BLaER1 treated with 17β-estradiol and CSF1 and Interleukin-3, amounts not matched to agents 10 nM and 100 nM (cell line): ENCODE measurements at regions not wholly inside any gene's neighbourhood (a gene's known extent, or its start where the extent isn't known, plus 50 kb on each side); places are given as distances from the start of the nearest gene placed in this dataset.

Experiments used
- H3K27ac ChIP-seq, 11 experiments: shearing (Covaris generic); formaldehyde crosslinking; 2 replicates each; pipeline ENCODE4 v1.8.1; 2022
- H3K27me3 ChIP-seq, 11 experiments: shearing (Covaris generic); formaldehyde crosslinking; 2 replicates each; pipeline ENCODE4 v1.8.1; 2022
- H3K36me3 ChIP-seq, 11 experiments: shearing (Covaris generic); formaldehyde crosslinking; 2 replicates each; pipeline ENCODE4 v1.8.1; 2022
- H3K4me1 ChIP-seq, 10 experiments: shearing (Covaris generic); formaldehyde crosslinking; 2 replicates each; pipeline ENCODE4 v1.8.1; 2022
- H3K4me2 ChIP-seq, 11 experiments: shearing (Covaris generic); formaldehyde crosslinking; 2 replicates each; pipeline ENCODE4 v1.8.1; 2022
- H3K4me3 ChIP-seq, 10 experiments: shearing (Covaris generic); formaldehyde crosslinking; 2 replicates each; pipeline ENCODE4 v1.8.1; 2022
- H3K9ac ChIP-seq, 11 experiments: shearing (Covaris generic); formaldehyde crosslinking; 2 replicates each; pipeline ENCODE4 v1.8.1; 2022
- H3K9me3 ChIP-seq, 11 experiments: shearing (Covaris generic); formaldehyde crosslinking; replicated peaks in 1 of 11; 2 replicates each; pipeline ENCODE4 v1.8.1; 2022
- H4K20me1 ChIP-seq, 11 experiments: shearing (Covaris generic); formaldehyde crosslinking; 2 replicates each; pipeline ENCODE4 v1.8.1; 2022
- Cebpa-rat ChIP-seq, 11 experiments: shearing (Covaris generic); IDR thresholded peaks; 2 replicates each; pipeline ENCODE4 v1.8.1; 2022

DNA sequence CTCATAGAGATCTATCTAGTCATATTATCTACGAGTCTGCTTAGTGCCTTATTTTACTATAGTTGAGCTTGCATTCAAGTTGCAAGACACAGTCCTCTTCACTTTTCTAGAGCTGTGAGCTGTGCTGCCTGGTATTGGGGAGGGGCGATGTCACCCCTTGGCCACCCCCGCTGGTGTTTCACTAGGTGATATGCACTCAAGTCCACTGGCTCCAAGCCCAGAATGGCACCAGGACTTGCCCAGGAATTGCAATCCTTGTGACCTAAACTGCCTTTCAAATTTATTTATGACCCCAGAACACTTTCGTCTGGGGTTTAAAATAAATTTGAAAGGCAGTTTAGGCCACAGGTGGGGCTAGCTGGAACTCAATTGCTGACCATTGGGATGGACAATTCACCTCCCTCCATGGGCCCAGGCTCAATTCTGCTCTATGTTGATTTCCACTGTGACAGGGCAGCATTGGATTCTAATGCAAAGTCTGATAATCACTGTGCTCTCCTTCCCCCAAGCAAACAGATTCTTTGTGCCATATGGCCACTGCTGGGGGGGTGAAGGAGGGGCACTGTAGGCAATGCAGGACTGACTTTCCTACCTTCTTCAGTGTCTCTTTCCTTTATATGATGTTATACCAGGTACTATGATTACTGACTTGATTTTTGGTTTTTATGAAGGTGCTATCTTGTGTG, 1244.2 kb upstream of the MIR17HG start:
- no peaks in the 10 kb centered on the region for H3K36me3 ChIP-seq
- no peak overlapping the region for H3K27ac ChIP-seq
- peaks cover 0 to 35% (median 4%) of the 10 kb centered on the region in 11 experiments; a peak in 9 of 22 replicates for H3K9me3 ChIP-seq
- H3K4me3 ChIP-seq, result no peak overlapping the region
- no peaks in the 10 kb centered on the region for H3K27me3 ChIP-seq
- no peaks in the 10 kb centered on the region for H4K20me1 ChIP-seq
- no peak overlapping the region for H3K4me2 ChIP-seq
- no peak overlapping the region for H3K9ac ChIP-seq
- H3K4me1 ChIP-seq, result peaks cover 4 to 31% (median 14%) of the 10 kb centered on the region in 10 experiments; a peak in 18 of 20 replicates
- no peak for TF ChIP-seq Cebpa-rat (IDR thresholded peaks at IDR 0.05)

DNA sequence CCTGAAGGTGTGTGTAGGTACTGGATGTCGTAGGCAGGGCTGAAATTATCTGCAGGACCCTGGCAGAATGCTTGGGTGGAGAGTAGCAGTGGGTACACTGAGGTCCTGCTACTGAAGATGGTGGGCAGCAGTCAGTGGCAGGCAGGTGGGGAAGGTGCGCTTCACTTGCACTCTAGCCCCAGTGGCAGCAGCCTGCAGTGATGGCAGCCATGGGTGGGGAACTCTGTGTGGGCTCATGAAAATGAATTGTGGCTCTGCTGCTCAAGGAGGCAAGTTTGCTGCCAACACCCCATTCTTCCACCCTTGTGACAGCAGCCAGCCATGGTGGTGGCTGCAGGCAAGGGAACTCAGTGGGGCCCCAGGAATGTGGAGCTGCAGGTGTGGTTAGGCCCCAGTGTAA, 1242.7 kb upstream of the MIR17HG start:
- no peaks in the 10 kb centered on the region for H3K27me3 ChIP-seq
- H3K4me2 ChIP-seq, result peak overlapping the region in 6 of 11 experiments; percentile 39 to 77 (median 62); a peak in 9 of 22 replicates
- peaks cover 0 to 22% (median 3%) of the 10 kb centered on the region in 11 experiments; a peak in 9 of 22 replicates for H3K9me3 ChIP-seq
- no peak for TF ChIP-seq Cebpa-rat (IDR thresholded peaks at IDR 0.05)
- H3K4me1 ChIP-seq, result peaks cover 4 to 31% (median 14%) of the 10 kb centered on the region in 10 experiments; a peak in 18 of 20 replicates
- no peaks in the 10 kb centered on the region for H3K36me3 ChIP-seq
- no peaks in the 10 kb centered on the region for H4K20me1 ChIP-seq
- peak overlapping the region in 2 of 11 experiments; percentile 21 to 34; a peak in 1 of 22 replicates for H3K27ac ChIP-seq
- no peak overlapping the region for H3K4me3 ChIP-seq
- no peak overlapping the region for H3K9ac ChIP-seq

DNA sequence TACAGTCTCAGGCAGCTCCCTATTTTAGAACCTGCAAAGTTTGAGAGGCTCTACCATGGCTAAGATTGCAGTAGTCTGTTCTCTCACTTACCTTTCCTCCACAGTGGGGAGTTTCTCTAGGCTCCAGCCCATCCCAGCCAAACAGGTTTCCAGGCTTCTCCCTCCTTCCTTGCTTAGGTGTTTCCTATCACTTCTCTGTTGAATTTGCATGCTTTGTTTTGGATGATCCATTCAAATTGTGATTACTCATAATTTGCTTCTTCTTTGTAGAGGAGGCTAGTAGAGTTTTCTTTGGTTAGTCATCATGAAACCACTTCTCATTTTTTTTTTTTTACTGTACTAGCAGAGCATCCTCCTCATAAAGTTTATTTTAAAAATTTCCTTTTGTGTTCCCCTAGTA, 1242.2 kb upstream of the MIR17HG start:
- Histone ChIP-seq H3K27ac (peak overlapping the region in 3 of 11 experiments; percentile 21 to 58 (median 51); a peak in 5 of 22 replicates), H3K4me1 (peaks cover 4 to 31% (median 14%) of the 10 kb centered on the region in 10 experiments; a peak in 18 of 20 replicates), H3K9me3 (peaks cover 0 to 17% (median 0%) of the 10 kb centered on the region in 11 experiments; a peak in 5 of 22 replicates), H4K20me1 (no peaks in the 10 kb centered on the region), H3K4me2 (peak overlapping the region in 7 of 11 experiments; percentile 27 to 77 (median 69); a peak in 12 of 22 replicates), H3K9ac (no peak overlapping the region), H3K27me3 (no peaks in the 10 kb centered on the region), H3K36me3 (no peaks in the 10 kb centered on the region), H3K4me3 (no peak overlapping the region)
- TF ChIP-seq Cebpa-rat (IDR thresholded peaks at IDR 0.05), result no peak

DNA sequence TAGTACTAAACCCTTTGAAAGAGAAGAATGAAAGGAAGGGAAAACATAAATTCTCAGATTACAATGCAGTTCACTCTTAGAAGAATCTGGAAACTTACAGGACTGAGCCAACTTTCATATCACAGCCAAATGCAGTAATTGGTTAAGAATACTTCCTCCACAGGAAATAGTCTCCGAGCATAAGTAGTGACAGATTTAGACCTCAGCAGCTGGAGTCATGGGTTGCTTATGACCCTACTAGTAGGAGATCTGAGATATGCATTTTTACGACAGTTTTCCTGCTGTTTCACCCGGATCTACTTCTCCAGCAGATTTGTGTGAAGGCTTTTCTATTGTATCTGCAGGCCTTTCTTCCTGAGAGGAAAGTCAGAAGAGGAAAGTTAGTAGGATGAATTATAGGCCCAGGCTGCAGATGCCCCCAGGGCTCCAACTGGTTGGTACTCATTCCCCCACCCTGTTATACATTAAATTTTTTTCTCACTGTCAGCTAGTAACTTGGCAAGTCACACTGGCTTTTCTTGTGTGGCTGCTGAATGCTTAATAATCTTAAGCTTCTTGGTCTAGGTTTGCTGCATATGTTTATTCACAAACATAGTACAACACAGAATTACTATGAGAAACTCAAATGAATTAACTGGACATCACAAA, 1241.5 kb upstream of the MIR17HG start:
- H3K9me3 ChIP-seq, result peaks cover 0 to 15% (median 0%) of the 10 kb centered on the region in 11 experiments; a peak in 4 of 22 replicates
- H3K9ac ChIP-seq, result no peak overlapping the region
- H4K20me1 ChIP-seq, result no peaks in the 10 kb centered on the region
- peaks cover 4 to 31% (median 14%) of the 10 kb centered on the region in 10 experiments; a peak in 18 of 20 replicates for H3K4me1 ChIP-seq
- H3K36me3 ChIP-seq, result no peaks in the 10 kb centered on the region
- H3K27ac ChIP-seq, result peak overlapping the region in 5 of 11 experiments; percentile 21 to 58 (median 47); a peak in 8 of 22 replicates
- H3K4me2 ChIP-seq, result peak overlapping the region; percentile 21 to 77 (median 47); a peak in 20 of 22 replicates
- no peaks in the 10 kb centered on the region for H3K27me3 ChIP-seq
- H3K4me3 ChIP-seq, result peak overlapping the region in 3 of 10 experiments; percentile 8 to 33 (median 32); a peak in 2 of 20 replicates
- TF ChIP-seq Cebpa-rat (IDR thresholded peaks at IDR 0.05), result no peak

DNA sequence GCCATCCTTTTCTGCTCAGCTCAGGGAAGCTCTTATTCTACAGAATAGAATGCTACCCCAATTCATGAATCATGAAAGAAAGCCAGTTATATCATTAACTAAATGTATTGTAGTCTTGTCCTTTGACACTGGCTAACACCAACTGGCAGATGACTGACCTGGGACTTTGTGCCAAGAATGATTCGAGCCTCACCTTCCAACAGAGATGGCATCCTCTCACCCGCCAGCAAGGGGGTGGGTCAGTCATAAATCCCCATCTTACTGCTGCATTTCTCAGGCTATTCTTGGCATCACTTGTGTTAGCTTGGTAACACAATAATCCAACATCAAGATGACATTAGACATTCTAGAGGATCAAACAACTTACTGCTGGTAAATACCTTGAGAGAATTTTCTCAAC, 1239.8 kb upstream of the MIR17HG start:
- no peak overlapping the region for H3K4me2 ChIP-seq
- H4K20me1 ChIP-seq, result no peaks in the 10 kb centered on the region
- no peak overlapping the region for H3K27ac ChIP-seq
- TF ChIP-seq Cebpa-rat (IDR thresholded peaks at IDR 0.05), result no peak
- no peak overlapping the region for H3K4me3 ChIP-seq
- H3K36me3 ChIP-seq, result no peaks in the 10 kb centered on the region
- peaks cover 4 to 31% (median 14%) of the 10 kb centered on the region in 10 experiments; a peak in 18 of 20 replicates for H3K4me1 ChIP-seq
- no peaks in the 10 kb centered on the region for H3K27me3 ChIP-seq
- H3K9me3 ChIP-seq, result peaks cover 0 to 9% (median 0%) of the 10 kb centered on the region in 11 experiments; a peak in 3 of 22 replicates
- H3K9ac ChIP-seq, result no peak overlapping the region

DNA sequence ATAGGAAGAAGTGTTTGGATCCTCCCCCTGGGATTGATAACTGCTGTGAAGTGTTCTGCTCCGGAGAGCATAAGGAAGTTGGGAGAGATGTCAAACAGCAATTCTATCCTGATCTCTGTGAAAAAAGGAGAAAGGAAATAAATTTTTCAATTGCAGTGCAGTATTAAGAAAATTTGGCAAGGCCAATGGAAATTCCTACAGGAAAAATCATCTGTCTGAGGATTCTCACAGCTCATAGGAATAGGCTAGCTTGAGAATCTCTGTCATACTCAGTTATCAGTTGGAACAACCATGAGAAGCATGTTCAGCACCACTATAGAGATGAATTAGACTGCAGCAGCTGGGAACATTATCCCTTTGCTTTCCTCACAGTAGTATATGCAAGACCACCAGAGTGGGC, 1238.9 kb upstream of the MIR17HG start:
- Histone ChIP-seq H3K9ac (no peak overlapping the region), H3K4me1 (peaks cover 4 to 31% (median 14%) of the 10 kb centered on the region in 10 experiments; a peak in 18 of 20 replicates), H3K4me3 (no peak overlapping the region), H3K27ac (no peak overlapping the region), H3K27me3 (no peaks in the 10 kb centered on the region), H3K9me3 (peaks cover 0 to 9% (median 0%) of the 10 kb centered on the region in 11 experiments; a peak in 1 of 22 replicates), H3K4me2 (no peak overlapping the region), H3K36me3 (no peaks in the 10 kb centered on the region), H4K20me1 (no peaks in the 10 kb centered on the region)
- no peak for TF ChIP-seq Cebpa-rat (IDR thresholded peaks at IDR 0.05)

DNA sequence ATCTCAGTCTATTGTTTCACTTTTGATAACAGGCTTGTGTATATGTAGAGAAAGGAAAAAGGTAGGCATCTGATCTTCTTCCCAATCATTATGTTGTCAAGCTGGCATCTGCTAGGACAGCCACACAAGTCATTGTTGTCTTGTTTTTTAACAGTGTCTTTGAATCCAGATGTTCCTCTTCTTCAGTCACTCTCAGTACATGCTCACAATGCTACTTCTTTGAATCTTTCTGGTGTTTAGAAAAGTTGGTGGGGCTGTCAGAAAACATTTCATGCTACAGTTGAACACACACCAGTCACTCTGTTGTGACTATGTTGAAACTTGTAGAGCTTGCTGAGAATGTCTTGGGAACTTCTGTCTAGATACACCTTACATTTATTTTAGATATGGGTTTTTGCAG, 1231.4 kb upstream of the MIR17HG start:
- Histone ChIP-seq H3K4me3 (no peak overlapping the region), H3K36me3 (no peaks in the 10 kb centered on the region), H3K27me3 (no peaks in the 10 kb centered on the region), H3K9ac (no peak overlapping the region), H4K20me1 (no peaks in the 10 kb centered on the region), H3K9me3 (0 out of 22 replicates have a peak, but pooled peaks cover 0 to 5% (median 0%) of the 10 kb centered on the region in 11 experiments), H3K4me2 (no peak overlapping the region), H3K27ac (no peak overlapping the region), H3K4me1 (no peaks in the 10 kb centered on the region)
- no peak for TF ChIP-seq Cebpa-rat (IDR thresholded peaks at IDR 0.05)

DNA sequence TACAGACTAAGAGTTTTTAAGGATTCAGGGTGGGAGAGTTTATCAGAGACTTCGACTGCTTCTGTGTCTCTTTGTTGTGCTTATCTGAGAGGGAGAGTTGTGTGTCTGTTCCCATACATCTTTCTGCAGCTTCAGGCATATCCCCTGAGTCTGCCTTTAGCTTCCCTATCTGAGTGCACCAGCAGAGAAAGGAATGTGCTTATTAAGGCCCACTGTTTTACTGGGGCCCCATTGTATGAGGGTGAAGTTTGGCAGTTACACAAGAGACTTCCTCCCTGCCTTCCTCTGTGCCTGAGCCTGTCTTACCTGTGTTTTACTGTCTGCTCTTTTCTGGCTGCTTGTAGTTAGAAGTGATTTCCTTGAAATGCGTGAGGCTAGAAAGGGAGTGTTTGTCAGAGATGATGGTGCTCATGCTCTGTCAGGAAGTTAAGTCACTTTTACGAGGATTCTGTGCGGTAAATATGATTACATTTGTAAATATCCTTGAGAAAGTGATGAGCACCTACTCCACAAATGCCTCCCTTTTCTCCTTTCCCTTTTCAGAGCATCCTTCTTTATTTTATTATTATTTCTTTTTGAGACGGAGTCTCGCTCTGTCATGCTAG, 1228.9 kb upstream of the MIR17HG start:
- Histone ChIP-seq H3K4me3 (no peak overlapping the region), H3K4me1 (no peaks in the 10 kb centered on the region), H3K27ac (no peak overlapping the region), H4K20me1 (no peaks in the 10 kb centered on the region), H3K27me3 (no peaks in the 10 kb centered on the region), H3K9ac (no peak overlapping the region), H3K36me3 (no peaks in the 10 kb centered on the region), H3K4me2 (no peak overlapping the region), H3K9me3 (0 out of 22 replicates have a peak, but pooled peaks cover 0 to 1% (median 0%) of the 10 kb centered on the region in 11 experiments)
- no peak for TF ChIP-seq Cebpa-rat (IDR thresholded peaks at IDR 0.05)

DNA sequence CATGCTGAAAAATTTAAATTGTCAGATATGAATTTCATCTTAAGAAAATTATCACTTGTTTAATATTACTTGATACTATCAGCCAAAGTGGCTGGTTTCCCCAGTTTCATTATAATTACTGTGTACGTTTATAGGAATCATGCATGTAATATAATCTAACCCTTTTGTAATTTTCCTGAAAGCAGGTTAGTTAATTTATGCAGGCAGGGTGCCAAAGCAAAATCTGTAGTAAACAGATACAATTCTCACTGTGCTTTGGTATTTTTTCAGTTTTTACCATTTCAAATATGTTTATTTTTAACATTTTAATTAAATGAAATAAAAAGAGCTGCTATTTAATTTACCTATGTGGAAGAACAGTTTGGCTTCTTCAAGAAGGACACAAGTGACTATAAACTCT, 1227.5 kb upstream of the MIR17HG start:
- Histone ChIP-seq H3K27ac (no peak overlapping the region), H3K4me1 (no peaks in the 10 kb centered on the region), H3K36me3 (no peaks in the 10 kb centered on the region), H3K27me3 (no peaks in the 10 kb centered on the region), H3K4me3 (no peak overlapping the region), H3K4me2 (no peak overlapping the region), H3K9ac (no peak overlapping the region), H4K20me1 (no peaks in the 10 kb centered on the region), H3K9me3 (no peaks in the 10 kb centered on the region)
- TF ChIP-seq Cebpa-rat (IDR thresholded peaks at IDR 0.05), result no peak
